NCI-H526 (cell line): ENCODE measurements at regions not wholly inside any gene's neighbourhood (a gene's known extent, or its start where the extent isn't known, plus 50 kb on each side); places are given as distances from the start of the nearest gene placed in this dataset.
A peak's percentile ranks its signal among the peaks of the same experiment; 100 is the strongest.
"Not testable (repeated sequence)": the region's sequence is repeated elsewhere in the genome, so short reads cannot be mapped to it uniquely, and the experiment has no call there.

Source experiments
- DNase-seq, 2 experiments: peaks; one replicate each; lab custom pipeline; 2025; lab: John Stamatoyannopoulos, UW

GRCh38 chr7:125127304-125127703 lies 197.7 kb upstream of the POT1 start:
- DNase-seq, result no peak

- no peak for DNase-seq
Observed at GRCh38 chr7:125126376-125126775, 196.8 kb upstream of the POT1 start.

GRCh38 chr7:125125315-125125714 lies 195.7 kb upstream of the POT1 start:
- no peak for DNase-seq

- no peak for DNase-seq
Observed at GRCh38 chr7:125122173-125122572, 192.5 kb upstream of the POT1 start.

- DNase-seq, result no peak
Observed at GRCh38 chr7:125119559-125120115, 190.0 kb upstream of the POT1 start.

- no peak for DNase-seq
Observed at GRCh38 chr7:125118444-125118843, 188.8 kb upstream of the POT1 start.

GRCh38 chr7:125112850-125113249 lies 183.2 kb upstream of the POT1 start:
- no peak for DNase-seq

GRCh38 chr7:125099519-125099918 lies 169.9 kb upstream of the POT1 start:
- no peak for DNase-seq

GRCh38 chr7:125098377-125098970 lies 168.8 kb upstream of the POT1 start:
- no peak for DNase-seq

GRCh38 chr7:125090596-125090995 lies 161.0 kb upstream of the POT1 start:
- DNase-seq, result no peak

- no peak for DNase-seq
Observed at GRCh38 chr7:125089171-125089570, 159.5 kb upstream of the POT1 start.

GRCh38 chr7:125088555-125088954 lies 158.9 kb upstream of the POT1 start:
- DNase-seq, result no peak

- DNase-seq, result no peak
Observed at GRCh38 chr7:125085084-125085483, 155.5 kb upstream of the POT1 start.

GRCh38 chr7:125084196-125084595 lies 154.6 kb upstream of the POT1 start:
- DNase-seq, result no peak

- no peak for DNase-seq
Observed at GRCh38 chr7:125074141-125074540, 144.5 kb upstream of the POT1 start.

- DNase-seq, result no peak
Observed at GRCh38 chr7:125065546-125065945, 135.9 kb upstream of the POT1 start.

- no peak for DNase-seq
Observed at GRCh38 chr7:125065001-125065400, 135.4 kb upstream of the POT1 start.

GRCh38 chr7:125061776-125062397 lies 132.3 kb upstream of the POT1 start:
- no peak for DNase-seq

GRCh38 chr7:125061083-125061745 lies 131.6 kb upstream of the POT1 start:
- DNase-seq, result not testable (repeated sequence)

- peak in 1 of 2 experiments; percentile 29 for DNase-seq
Observed at GRCh38 chr7:125059861-125060456, 130.3 kb upstream of the POT1 start.

- no peak for DNase-seq
Observed at GRCh38 chr7:125057963-125058362, 128.3 kb upstream of the POT1 start.

- DNase-seq, result no peak
Observed at GRCh38 chr7:125055376-125055775, 125.8 kb upstream of the POT1 start.

GRCh38 chr7:125046767-125047166 lies 117.1 kb upstream of the POT1 start:
- DNase-seq, result no peak
